HEK293T (cell line): ENCODE measurements at regions not wholly inside any gene's neighbourhood (a gene's known extent, or its start where the extent isn't known, plus 50 kb on each side); places are given as distances from the start of the nearest gene placed in this dataset.

ENCODE experiments used
- BHLHE40 ChIP-seq: fragments of 450-650 bp; IDR thresholded peaks from 2 replicates; pipeline ENCODE4 v1.6.1; 2016; ENCODE audit warnings: mild to moderate bottlenecking, moderate library complexity, borderline replicate concordance
- ELF4 ChIP-seq: fragments of 450-650 bp; IDR thresholded peaks from 2 replicates; pipeline ENCODE4 v1.6.1; 2017; ENCODE audit warnings: antibody characterized with exemption
- FOXA1 ChIP-seq: fragments of 450-650 bp; IDR thresholded peaks from 2 replicates; pipeline ENCODE4 v1.6.1; 2016; ENCODE audit warnings: mild to moderate bottlenecking
- FOXK2 ChIP-seq: fragments of 450-650 bp; IDR thresholded peaks from 2 replicates; pipeline ENCODE4 v1.6.1; 2016; ENCODE audit warnings: mild to moderate bottlenecking
- FOXM1 ChIP-seq: fragments of 450-650 bp; IDR thresholded peaks from 2 replicates; pipeline ENCODE4 v1.6.1; 2017; ENCODE audit warnings: mild to moderate bottlenecking, borderline replicate concordance
- L3MBTL2 ChIP-seq: fragments of 450-650 bp; conservative IDR thresholded peaks from 2 replicates; pipeline ENCODE4 v1.6.1; 2016; ENCODE audit warnings: mild to moderate bottlenecking
- NFRKB ChIP-seq: fragments of 450-650 bp; IDR thresholded peaks from 2 replicates; pipeline ENCODE4 v1.6.1; 2016; ENCODE audit warnings: mild to moderate bottlenecking, moderate library complexity
- SP1 ChIP-seq: fragments of 450-650 bp; IDR thresholded peaks from 2 replicates; pipeline ENCODE4 v1.6.1; 2017
- SUZ12 ChIP-seq: fragments of 450-650 bp; IDR thresholded peaks from 2 replicates; pipeline ENCODE4 v1.6.1; 2016; ENCODE audit warnings: mild to moderate bottlenecking
- TARDBP ChIP-seq: fragments of 450-650 bp; IDR thresholded peaks from 2 replicates; pipeline ENCODE4 v1.6.1; 2016
- ZNF384 ChIP-seq: fragments of 450-650 bp; IDR thresholded peaks from 2 replicates; pipeline ENCODE4 v1.6.1; 2016

DNA sequence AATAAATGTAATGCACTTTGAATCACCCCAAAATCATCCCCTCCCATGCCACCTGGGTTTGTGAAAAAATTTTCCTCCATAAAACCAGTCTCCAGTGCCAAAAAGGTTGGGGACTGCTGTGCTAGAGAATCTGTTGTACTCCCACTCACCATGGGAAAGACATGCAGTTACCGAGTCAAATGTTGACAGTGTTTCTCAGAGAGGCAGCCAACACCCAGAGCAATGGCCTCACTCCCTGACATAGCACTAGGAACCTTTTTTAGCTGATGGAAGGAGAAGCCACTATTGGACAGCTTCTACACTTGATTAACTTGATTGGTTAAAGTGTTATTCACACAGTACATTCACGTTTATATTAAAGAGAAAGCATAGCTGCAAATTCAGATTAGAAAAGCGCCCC lies 59.8 kb upstream of the MANEA start:
- TF ChIP-seq L3MBTL2 = no peak
- TF ChIP-seq FOXA1 = no peak
- no peak for TF ChIP-seq NFRKB
- TF ChIP-seq TARDBP = no peak
- TF ChIP-seq BHLHE40 = no peak
- TF ChIP-seq ZNF384 = no peak
- TF ChIP-seq FOXK2 = no peak
- no peak for TF ChIP-seq SP1
- TF ChIP-seq SUZ12 = no peak
- no peak for TF ChIP-seq ELF4
- TF ChIP-seq FOXM1 = no peak
